OCI-LY3 (cell line): ENCODE measurements at regions not wholly inside any gene's neighbourhood (a gene's known extent, or its start where the extent isn't known, plus 50 kb on each side); places are given as distances from the start of the nearest gene placed in this dataset.

Experiments used
- H2AFZ ChIP-seq: fragments of 200-600, 300-600 bp; shearing (Covaris generic); 2 replicates; pipeline ENCODE4 v1.6.0; 2014; ENCODE audit warnings: antibody characterized with exemption, low read depth, low read length
- H3K27ac ChIP-seq: fragments of 200-600, 300-600 bp; sonication (generic); 2 replicates; pipeline ENCODE4 v1.5.1; 2014; ENCODE audit warnings: mild to moderate bottlenecking, low read length, moderate library complexity, mixed read lengths
- H3K27me3 ChIP-seq: fragments of 200-600, 300-600 bp; sonication (generic); 2 replicates; pipeline ENCODE4 v1.6.1; 2014; ENCODE audit warnings: low read depth, low read length, mixed read lengths
- H3K36me3 ChIP-seq: fragments of 200-600, 300-600 bp; sonication (generic); replicated peaks from 2 replicates; pipeline ENCODE3; 2014; ENCODE audit warnings: low read depth, low read length, mixed read lengths
- H3K4me1 ChIP-seq: fragments of 300-600, 200-600 bp; sonication (generic); 2 replicates; pipeline ENCODE4 v1.6.1; 2014; ENCODE audit warnings: low read length, mixed read lengths
- H3K4me2 ChIP-seq: fragments of 200-600, 300-600 bp; sonication (generic); 2 replicates; pipeline ENCODE4 v1.6.1; 2014; ENCODE audit warnings: low read length, mixed read lengths
- H3K4me3 ChIP-seq: fragments of 300-600, 200-600 bp; sonication (generic); 2 replicates; pipeline ENCODE4 v1.5.1; 2014; ENCODE audit warnings: antibody characterized with exemption, mild to moderate bottlenecking, low read length, moderate library complexity
- H3K79me2 ChIP-seq: fragments of 300-600, 200-600 bp; shearing (Covaris generic); 2 replicates; pipeline ENCODE4 v1.6.1; 2014; ENCODE audit warnings: mild to moderate bottlenecking, low read length, mixed read lengths
- H3K9ac ChIP-seq: fragments of 300-600, 200-600 bp; shearing (Covaris generic); 2 replicates; pipeline ENCODE4 v1.6.0; 2014; ENCODE audit warnings: mild to moderate bottlenecking, low read length, moderate library complexity
- H3K9me3 ChIP-seq: fragments of 200-600, 300-600 bp; shearing (Covaris generic); 2 replicates; pipeline ENCODE4 v1.6.1; 2014; ENCODE audit warnings: low read length, mixed read lengths; ENCODE audit not compliant: insufficient read depth
- H4K20me1 ChIP-seq: fragments of 200-600, 300-600 bp; sonication (generic); 2 replicates; pipeline ENCODE4 v1.6.1; 2016; ENCODE audit warnings: low read length, mixed read lengths; ENCODE audit not compliant: insufficient read depth
- CTCF ChIP-seq: fragments of 200-600, 300-600 bp; sonication (generic); IDR thresholded peaks from 2 replicates; pipeline ENCODE4 v1.5.1; 2014; ENCODE audit warnings: antibody characterized with exemption, low read length, low read depth
- EZH2phosphoT487 ChIP-seq: fragments of 200-600 bp; shearing (Covaris generic); IDR thresholded peaks from 2 replicates; pipeline ENCODE4 v1.6.1; 2018; ENCODE audit warnings: antibody characterized with exemption, mixed run types, low read depth

DNA sequence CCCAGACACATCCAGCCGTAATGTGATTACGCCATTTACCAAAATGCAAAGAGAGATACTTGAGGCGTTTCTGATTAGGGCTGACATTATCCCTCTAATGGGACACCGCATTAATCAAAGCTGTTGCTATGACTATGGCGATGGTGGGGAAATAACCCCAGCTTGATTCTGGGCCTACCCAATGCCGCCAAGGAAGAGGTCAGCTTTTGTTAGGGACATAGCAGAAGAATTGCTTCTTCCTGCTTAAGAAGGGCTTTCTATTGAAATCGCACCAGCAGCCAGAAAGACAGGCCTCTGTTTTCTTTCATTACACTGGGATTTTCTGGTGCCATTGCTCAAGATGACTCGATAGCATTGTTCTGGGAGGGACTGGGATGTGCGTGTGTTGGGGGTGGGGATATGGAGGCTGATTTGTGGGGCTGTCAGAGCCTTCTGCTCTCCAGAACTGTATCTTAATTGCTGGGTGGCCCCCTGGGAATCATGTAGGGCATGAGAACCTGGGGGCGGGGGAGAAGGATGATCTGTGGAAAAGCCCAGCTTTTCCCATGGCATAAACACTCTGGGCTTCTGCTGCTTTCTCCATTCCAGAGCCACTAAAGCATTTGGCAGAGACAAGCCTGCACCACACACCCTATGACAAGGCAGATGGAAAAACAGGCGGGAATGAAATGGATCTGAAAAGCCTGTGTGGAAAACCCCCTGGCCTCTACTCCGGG, 106.5 kb upstream of the RAD23B start:
- Histone ChIP-seq H3K4me3 (no peak overlapping the region), H3K9ac (no peak overlapping the region), H4K20me1 (no peaks in the 10 kb centered on the region; the same call in 1 of the 2 replicates), H3K36me3 (no peaks in the 10 kb centered on the region), H3K9me3 (no peaks in the 10 kb centered on the region), H3K79me2 (no peaks in the 10 kb centered on the region), H3K4me2 (no peak overlapping the region), H3K4me1 (peaks cover 36% of the 10 kb centered on the region), H3K27me3 (peaks cover 19% of the 10 kb centered on the region; the same call in 1 of the 2 replicates), H2AFZ (no peak overlapping the region), H3K27ac (no peak overlapping the region)
- TF ChIP-seq EZH2phosphoT487 = no peak
- TF ChIP-seq CTCF = no peak

- H3K36me3 ChIP-seq = no peaks in the 10 kb centered on the region
- H4K20me1 ChIP-seq = no peaks in the 10 kb centered on the region; the same call in 1 of the 2 replicates
- peaks cover 24% of the 10 kb centered on the region; the same call in 1 of the 2 replicates for H3K27me3 ChIP-seq
- TF ChIP-seq CTCF (no peak), EZH2phosphoT487 (no peak)
- H3K4me1 ChIP-seq = peaks cover 34% of the 10 kb centered on the region
- no peaks in the 10 kb centered on the region for H3K9me3 ChIP-seq
- no peak overlapping the region for H3K4me3 ChIP-seq
- H3K79me2 ChIP-seq = no peaks in the 10 kb centered on the region
- H3K4me2 ChIP-seq = no peak overlapping the region
- H3K9ac ChIP-seq = no peak overlapping the region
- no peak overlapping the region for H2AFZ ChIP-seq
- H3K27ac ChIP-seq = no peak overlapping the region
Measured at GRCh38 chr9:107177243-107177839, 105.7 kb upstream of the RAD23B start.

GRCh38 chr9:107177857-107178256, 105.2 kb upstream of the RAD23B start:
- Histone ChIP-seq H3K4me1 (peaks cover 29% of the 10 kb centered on the region), H3K9me3 (no peaks in the 10 kb centered on the region), H4K20me1 (no peaks in the 10 kb centered on the region; the same call in 1 of the 2 replicates), H3K79me2 (no peaks in the 10 kb centered on the region), H3K9ac (no peak overlapping the region), H3K4me3 (no peak overlapping the region), H3K4me2 (no peak overlapping the region), H3K27me3 (peaks cover 24% of the 10 kb centered on the region; the same call in 1 of the 2 replicates), H3K36me3 (no peaks in the 10 kb centered on the region), H2AFZ (no peak overlapping the region), H3K27ac (no peak overlapping the region)
- TF ChIP-seq EZH2phosphoT487 = no peak
- TF ChIP-seq CTCF = no peak

- H4K20me1 ChIP-seq = no peaks in the 10 kb centered on the region; the same call in 1 of the 2 replicates
- no peak overlapping the region for H2AFZ ChIP-seq
- peaks cover 24% of the 10 kb centered on the region for H3K27me3 ChIP-seq
- H3K4me1 ChIP-seq = peaks cover 24% of the 10 kb centered on the region
- H3K9me3 ChIP-seq = peaks cover under 1% of the 10 kb centered on the region; the same call in 1 of the 2 replicates
- no peak overlapping the region for H3K27ac ChIP-seq
- H3K4me3 ChIP-seq = no peak overlapping the region
- TF ChIP-seq CTCF (no peak), EZH2phosphoT487 (no peak)
- H3K79me2 ChIP-seq = no peaks in the 10 kb centered on the region
- no peak overlapping the region for H3K9ac ChIP-seq
- no peak overlapping the region for H3K4me2 ChIP-seq
- H3K36me3 ChIP-seq = no peaks in the 10 kb centered on the region
Measured at GRCh38 chr9:107178293-107178692, 104.8 kb upstream of the RAD23B start.
